ENCODE measurements at regions not wholly inside any gene's neighbourhood (a gene's known extent, or its start where the extent isn't known, plus 50 kb on each side); places are given as distances from the start of the nearest gene placed in this dataset.

DNA sequence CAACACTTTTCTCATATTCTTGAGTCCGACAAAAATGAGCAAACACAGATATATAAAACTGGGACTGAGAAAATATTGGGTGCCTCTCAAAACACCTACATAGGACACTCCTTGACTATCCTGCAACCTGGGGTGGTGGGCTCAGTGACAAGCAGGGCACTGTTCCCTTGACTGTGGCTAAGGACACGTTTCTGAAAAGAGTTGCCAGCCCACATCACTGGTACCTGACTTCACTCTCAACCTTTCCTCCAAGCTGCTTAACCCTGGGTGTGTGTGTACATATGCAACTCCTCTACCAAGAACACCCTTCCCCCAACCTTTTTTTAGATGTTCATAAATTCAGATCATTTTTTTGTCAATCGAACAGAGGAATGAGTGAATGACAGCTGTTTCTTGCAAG is 148.7 kb downstream of the ACTL7B start:
- WGBS, 3 donors = 65 to 75% (median 74%) methylated on average over 3 of the region's 3 CpGs
- TF ChIP-seq EP300 (IDR thresholded peaks at IDR 0.05) = no peak
- no peak for TF ChIP-seq POLR2A (IDR thresholded peaks at IDR 0.05)
- TF ChIP-seq, protein P1, sequence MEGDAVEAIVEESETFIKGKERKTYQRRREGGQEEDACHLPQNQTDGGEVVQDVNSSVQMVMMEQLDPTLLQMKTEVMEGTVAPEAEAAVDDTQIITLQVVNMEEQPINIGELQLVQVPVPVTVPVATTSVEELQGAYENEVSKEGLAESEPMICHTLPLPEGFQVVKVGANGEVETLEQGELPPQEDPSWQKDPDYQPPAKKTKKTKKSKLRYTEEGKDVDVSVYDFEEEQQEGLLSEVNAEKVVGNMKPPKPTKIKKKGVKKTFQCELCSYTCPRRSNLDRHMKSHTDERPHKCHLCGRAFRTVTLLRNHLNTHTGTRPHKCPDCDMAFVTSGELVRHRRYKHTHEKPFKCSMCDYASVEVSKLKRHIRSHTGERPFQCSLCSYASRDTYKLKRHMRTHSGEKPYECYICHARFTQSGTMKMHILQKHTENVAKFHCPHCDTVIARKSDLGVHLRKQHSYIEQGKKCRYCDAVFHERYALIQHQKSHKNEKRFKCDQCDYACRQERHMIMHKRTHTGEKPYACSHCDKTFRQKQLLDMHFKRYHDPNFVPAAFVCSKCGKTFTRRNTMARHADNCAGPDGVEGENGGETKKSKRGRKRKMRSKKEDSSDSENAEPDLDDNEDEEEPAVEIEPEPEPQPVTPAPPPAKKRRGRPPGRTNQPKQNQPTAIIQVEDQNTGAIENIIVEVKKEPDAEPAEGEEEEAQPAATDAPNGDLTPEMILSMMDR (IDR thresholded peaks at IDR 0.05) = no peak
- Histone ChIP-seq H3K27me3 (no peaks in the 10 kb centered on the region), H3K4me3 (no peak overlapping the region), H3K36me3 (no peaks in the 10 kb centered on the region), H3K9me3 (no peaks in the 10 kb centered on the region), H3K27ac (no peak overlapping the region), H3K4me1 (ENCODE audit: insufficient read depth) (no peaks in the 10 kb centered on the region)
- intact Hi-C loops (cut with DNase I) = no loop called here
- DNase-seq = no peak

DNA sequence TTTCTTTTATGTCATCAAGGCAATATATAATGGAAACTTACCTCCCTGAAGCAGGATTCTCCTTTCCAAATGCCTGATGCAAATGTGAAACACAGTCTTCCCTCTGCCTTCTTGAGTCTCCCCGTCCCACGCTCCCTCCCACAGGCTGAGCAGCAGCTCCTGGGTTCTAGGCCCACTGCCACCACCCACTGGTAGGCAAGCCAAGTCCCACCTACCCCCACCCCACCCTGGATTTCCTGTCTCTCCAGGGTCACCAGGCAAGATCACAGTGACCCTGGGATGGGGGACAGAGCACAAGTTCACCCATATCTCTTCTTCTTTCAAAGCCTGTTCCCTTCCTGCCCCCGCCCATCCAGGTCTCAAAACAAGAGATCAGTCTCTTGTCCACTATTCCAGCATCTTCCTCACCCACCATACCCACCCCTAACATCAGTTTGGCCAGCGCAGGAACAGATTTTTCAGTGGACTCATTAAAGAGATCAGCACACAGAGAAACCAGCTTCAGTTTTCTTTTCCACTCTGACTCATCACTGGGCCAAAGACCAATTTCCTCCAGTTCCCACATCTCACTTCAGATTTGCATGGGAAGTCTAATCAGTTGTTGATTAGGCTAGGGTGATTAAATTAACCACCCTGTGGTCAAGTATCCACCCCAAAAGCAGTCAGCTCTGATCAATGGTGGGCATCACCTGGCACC is 151.5 kb downstream of the ACTL7B start:
- Histone ChIP-seq H3K4me3 (no peak overlapping the region), H3K9me3 (no peaks in the 10 kb centered on the region), H3K36me3 (no peaks in the 10 kb centered on the region), H3K27ac (no peak overlapping the region), H3K4me1 (ENCODE audit: insufficient read depth) (no peaks in the 10 kb centered on the region), H3K27me3 (no peaks in the 10 kb centered on the region)
- no peak for TF ChIP-seq POLR2A (IDR thresholded peaks at IDR 0.05)
- TF ChIP-seq, protein P1 (IDR thresholded peaks at IDR 0.05) = no peak
- no peak for TF ChIP-seq EP300 (IDR thresholded peaks at IDR 0.05)
- no peak for DNase-seq
- intact Hi-C loops (cut with DNase I) = no loop called here
- 63 to 71% (median 67%) methylated on average over 4 of the region's 4 CpGs for WGBS, 3 donors

DNA sequence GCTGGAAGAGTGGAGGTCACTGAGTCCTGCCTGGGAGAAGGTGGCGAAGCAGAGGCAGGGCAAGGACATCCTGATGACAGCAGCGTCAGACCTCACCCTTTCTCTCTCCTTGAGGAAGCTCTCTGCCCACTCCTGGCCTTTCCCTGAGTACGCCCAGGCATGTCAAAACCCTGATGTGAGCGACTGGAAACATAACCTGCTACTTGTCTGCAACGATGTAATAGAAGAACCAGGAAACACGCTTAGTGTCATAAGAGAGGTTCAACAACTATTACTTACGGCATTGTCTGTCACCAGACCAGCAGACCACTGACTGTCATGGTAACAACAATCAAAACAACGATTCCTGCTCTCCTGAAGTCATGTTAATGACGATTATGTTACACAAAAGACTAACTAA is 152.4 kb downstream of the ACTL7B start:
- DNase-seq = no peak
- Histone ChIP-seq H3K9me3 (no peaks in the 10 kb centered on the region), H3K4me3 (no peak overlapping the region), H3K36me3 (no peaks in the 10 kb centered on the region), H3K27ac (no peak overlapping the region), H3K4me1 (ENCODE audit: insufficient read depth) (no peaks in the 10 kb centered on the region), H3K27me3 (no peaks in the 10 kb centered on the region)
- intact Hi-C loops (cut with DNase I) = no loop called here
- TF ChIP-seq POLR2A (IDR thresholded peaks at IDR 0.05) = no peak
- TF ChIP-seq, protein P1 (IDR thresholded peaks at IDR 0.05) = no peak
- TF ChIP-seq EP300 (IDR thresholded peaks at IDR 0.05) = no peak
- WGBS, 3 donors = 74 to 83% (median 83%) methylated on average over 9 of the region's 9 CpGs

DNA sequence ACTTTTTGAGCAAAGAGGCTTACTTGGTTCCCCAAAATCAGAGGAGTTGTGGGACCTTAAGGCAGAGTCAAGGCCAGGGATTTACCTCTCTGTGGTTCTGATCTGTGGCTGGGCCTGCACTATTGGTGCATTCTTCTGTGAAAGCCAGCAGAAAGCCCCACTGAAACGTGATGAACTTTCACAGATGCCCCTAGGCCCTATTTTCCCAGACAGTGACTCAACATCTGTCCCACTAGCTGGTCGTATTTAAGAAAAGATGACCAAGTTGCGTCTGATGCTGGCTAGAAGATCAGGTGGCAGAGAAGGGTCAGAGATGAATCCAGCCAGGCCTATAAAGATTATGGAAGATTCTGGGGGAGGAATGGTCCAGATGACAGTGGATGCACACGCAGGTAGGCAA is 153.1 kb downstream of the ACTL7B start:
- WGBS, 3 donors = 79 to 90% (median 80%) methylated on average over 4 of the region's 4 CpGs
- Histone ChIP-seq H3K36me3 (no peaks in the 10 kb centered on the region), H3K27me3 (no peaks in the 10 kb centered on the region), H3K4me1 (ENCODE audit: insufficient read depth) (no peaks in the 10 kb centered on the region), H3K4me3 (no peak overlapping the region), H3K27ac (no peak overlapping the region), H3K9me3 (no peaks in the 10 kb centered on the region)
- DNase-seq = no peak
- intact Hi-C loops (cut with DNase I) = no loop called here
- TF ChIP-seq, protein P1 (IDR thresholded peaks at IDR 0.05) = no peak
- TF ChIP-seq POLR2A (IDR thresholded peaks at IDR 0.05) (no peak), EP300 (IDR thresholded peaks at IDR 0.05) (no peak)
